ENCODE measurements at regions not wholly inside any gene's neighbourhood (a gene's known extent, or its start where the extent isn't known, plus 50 kb on each side); places are given as distances from the start of the nearest gene placed in this dataset.

DNA sequence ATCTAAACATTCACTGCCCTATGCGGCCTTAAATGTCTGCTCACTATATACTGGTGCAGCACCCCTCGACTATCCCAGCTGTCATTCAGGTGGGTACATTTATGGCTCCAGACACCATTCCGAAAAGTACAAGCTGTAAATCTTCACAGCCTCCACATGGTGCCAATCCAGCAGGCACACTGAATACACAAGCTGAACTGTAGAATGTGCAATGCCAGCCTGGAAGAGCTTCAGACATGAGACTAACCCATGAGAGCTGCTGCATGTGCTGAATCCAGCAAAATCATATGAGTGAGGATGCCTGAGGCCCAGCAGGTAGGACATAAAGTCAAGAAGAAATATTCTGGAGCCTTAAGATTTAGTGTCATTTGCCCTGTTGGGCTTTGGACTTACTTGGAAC, 483.8 kb upstream of the GRIA1 start:
- Histone ChIP-seq H3K4me1 (no peaks in the 10 kb centered on the region), H3K4me3 (no peak overlapping the region), H3K27me3 (no peaks in the 10 kb centered on the region), H3K27ac (no peak overlapping the region), H3K9me3 (no peaks in the 10 kb centered on the region), H3K36me3 (no peaks in the 10 kb centered on the region)
- intact Hi-C loops (cut with DNase I), result no loop called here
- TF ChIP-seq, protein P1, sequence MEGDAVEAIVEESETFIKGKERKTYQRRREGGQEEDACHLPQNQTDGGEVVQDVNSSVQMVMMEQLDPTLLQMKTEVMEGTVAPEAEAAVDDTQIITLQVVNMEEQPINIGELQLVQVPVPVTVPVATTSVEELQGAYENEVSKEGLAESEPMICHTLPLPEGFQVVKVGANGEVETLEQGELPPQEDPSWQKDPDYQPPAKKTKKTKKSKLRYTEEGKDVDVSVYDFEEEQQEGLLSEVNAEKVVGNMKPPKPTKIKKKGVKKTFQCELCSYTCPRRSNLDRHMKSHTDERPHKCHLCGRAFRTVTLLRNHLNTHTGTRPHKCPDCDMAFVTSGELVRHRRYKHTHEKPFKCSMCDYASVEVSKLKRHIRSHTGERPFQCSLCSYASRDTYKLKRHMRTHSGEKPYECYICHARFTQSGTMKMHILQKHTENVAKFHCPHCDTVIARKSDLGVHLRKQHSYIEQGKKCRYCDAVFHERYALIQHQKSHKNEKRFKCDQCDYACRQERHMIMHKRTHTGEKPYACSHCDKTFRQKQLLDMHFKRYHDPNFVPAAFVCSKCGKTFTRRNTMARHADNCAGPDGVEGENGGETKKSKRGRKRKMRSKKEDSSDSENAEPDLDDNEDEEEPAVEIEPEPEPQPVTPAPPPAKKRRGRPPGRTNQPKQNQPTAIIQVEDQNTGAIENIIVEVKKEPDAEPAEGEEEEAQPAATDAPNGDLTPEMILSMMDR (IDR thresholded peaks at IDR 0.05), result no peak
- no peak for TF ChIP-seq POLR2A (IDR thresholded peaks at IDR 0.05)
- no peak for ATAC-seq
- DNase-seq, result no peak
- WGBS (ENCODE audit: insufficient coverage, low coverage, low lambda C conversion rate, missing lambda C conversion rate), result 68% methylated on average over 2 of the region's 3 CpGs

DNA sequence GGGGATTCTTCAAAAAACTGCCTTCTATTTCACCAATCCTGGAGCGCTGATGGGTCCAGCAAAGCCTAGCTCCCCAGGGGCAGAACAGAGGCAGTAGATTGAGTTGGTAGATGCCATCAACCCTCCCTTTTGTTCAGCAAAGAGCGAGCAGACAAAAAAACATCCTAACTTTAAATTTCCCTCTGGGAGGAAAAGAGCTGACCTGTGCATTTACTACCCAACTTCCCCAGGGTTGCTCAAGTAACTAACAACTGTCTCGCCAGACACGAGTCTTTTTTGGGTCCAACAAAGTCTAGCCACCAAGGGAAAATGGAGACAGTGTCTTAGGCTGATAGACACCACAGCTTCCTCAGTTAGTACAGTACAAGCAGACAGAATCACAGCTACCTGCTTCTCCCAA, 476.3 kb upstream of the GRIA1 start:
- Histone ChIP-seq H3K27me3 (no peaks in the 10 kb centered on the region), H3K4me3 (no peak overlapping the region), H3K36me3 (no peaks in the 10 kb centered on the region), H3K9me3 (no peaks in the 10 kb centered on the region), H3K4me1 (no peaks in the 10 kb centered on the region), H3K27ac (no peak overlapping the region)
- intact Hi-C loops (cut with DNase I), result no loop called here
- DNase-seq (no peak), ATAC-seq (no peak)
- WGBS (ENCODE audit: insufficient coverage, low coverage, low lambda C conversion rate, missing lambda C conversion rate), result 77% methylated on average over 4 of the region's 4 CpGs
- TF ChIP-seq, protein P1 (IDR thresholded peaks at IDR 0.05), result no peak
- TF ChIP-seq POLR2A (IDR thresholded peaks at IDR 0.05), result no peak

DNA sequence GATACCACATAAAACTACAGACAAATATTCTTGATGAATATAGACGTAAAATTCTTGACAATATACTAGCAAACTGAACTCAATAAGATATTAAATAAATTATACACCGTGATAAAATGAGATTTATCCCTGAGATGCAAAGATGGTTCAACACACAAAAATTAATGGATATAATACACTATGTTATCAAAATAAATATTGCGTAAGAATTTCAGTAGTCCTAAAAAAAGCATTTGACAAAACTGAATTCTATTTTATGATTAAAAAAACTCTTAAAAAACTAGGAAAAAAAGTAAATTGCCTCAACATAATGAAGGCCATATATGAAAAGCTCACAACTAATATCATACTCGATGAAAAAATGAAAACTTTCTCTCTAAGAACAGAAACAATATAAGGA, 472.3 kb upstream of the GRIA1 start:
- DNase-seq (no peak), ATAC-seq (no peak)
- no peaks in the 10 kb centered on the region for H3K9me3 ChIP-seq
- H3K4me3 ChIP-seq, result no peak overlapping the region
- H3K27me3 ChIP-seq, result no peaks in the 10 kb centered on the region
- 75% methylated on average over 4 of the region's 4 CpGs for WGBS (ENCODE audit: insufficient coverage, low coverage, low lambda C conversion rate, missing lambda C conversion rate)
- no peak for TF ChIP-seq POLR2A (IDR thresholded peaks at IDR 0.05)
- TF ChIP-seq, protein P1 (IDR thresholded peaks at IDR 0.05), result no peak
- H3K27ac ChIP-seq, result no peak overlapping the region
- no peaks in the 10 kb centered on the region for H3K4me1 ChIP-seq
- intact Hi-C loops (cut with DNase I), result no loop called here
- H3K36me3 ChIP-seq, result no peaks in the 10 kb centered on the region

DNA sequence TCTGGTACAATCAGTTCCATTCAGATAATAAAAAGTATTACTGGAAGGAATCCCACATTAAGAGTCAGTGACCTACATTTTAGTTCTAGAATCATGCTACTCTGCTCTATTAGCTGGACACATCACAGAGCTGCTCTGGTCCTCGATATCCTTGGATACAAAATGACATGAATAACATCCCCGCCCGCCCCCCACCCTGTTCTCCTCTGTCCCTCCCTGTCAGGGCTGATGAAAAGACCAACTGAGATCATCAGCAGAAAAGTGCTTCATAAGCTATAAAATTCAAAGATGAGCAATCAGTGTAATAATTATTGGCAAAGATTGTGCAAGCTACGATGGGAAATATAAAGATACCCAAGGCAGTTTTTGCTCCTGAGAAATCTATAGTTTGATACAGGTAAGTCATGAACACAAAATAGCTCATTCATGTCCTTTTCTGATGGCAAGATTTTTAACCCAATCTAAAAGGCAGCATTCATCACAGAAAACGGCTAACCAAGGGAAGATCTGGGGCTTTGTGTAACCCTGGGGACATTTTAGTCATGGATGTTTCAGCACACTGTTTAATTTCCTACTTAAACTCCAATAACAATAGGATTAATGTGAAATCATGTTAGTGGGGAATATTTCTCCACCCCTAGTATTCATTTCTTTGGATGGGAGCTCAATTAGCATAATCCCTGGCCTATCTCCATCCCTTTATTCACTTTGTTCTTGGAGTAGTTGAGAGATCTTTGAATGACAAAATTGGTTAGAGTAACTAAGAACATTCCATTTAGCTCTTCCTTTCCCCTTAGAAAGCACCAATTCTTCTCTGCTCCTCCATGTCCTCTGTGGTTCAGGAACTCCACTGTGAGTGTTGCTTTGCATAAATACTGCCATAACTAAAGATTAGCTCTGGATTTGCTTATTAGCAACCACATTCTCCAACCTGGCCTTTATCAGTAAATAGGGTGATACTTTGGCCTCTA, 459.4 kb upstream of the GRIA1 start:
- H3K4me3 ChIP-seq, result no peak overlapping the region
- 69% methylated on average over 5 of the region's 5 CpGs for WGBS (ENCODE audit: insufficient coverage, low coverage, low lambda C conversion rate, missing lambda C conversion rate)
- H3K4me1 ChIP-seq, result no peaks in the 10 kb centered on the region
- no peaks in the 10 kb centered on the region for H3K9me3 ChIP-seq
- peaks cover 0 to 2% (median 0%) of the 10 kb centered on the region in 4 donors for H3K36me3 ChIP-seq
- H3K27me3 ChIP-seq, result no peaks in the 10 kb centered on the region
- TF ChIP-seq, protein P1 (IDR thresholded peaks at IDR 0.05), result no peak
- TF ChIP-seq POLR2A (IDR thresholded peaks at IDR 0.05), result no peak
- intact Hi-C loops (cut with DNase I), result no loop called here
- no peak for DNase-seq
- no peak overlapping the region for H3K27ac ChIP-seq
- no peak for ATAC-seq

Measured in right lobe of liver (tissue), 6 donors.